ENCODE measurements at regions not wholly inside any gene's neighbourhood (a gene's known extent, or its start where the extent isn't known, plus 50 kb on each side); places are given as distances from the start of the nearest gene placed in this dataset.

DNA sequence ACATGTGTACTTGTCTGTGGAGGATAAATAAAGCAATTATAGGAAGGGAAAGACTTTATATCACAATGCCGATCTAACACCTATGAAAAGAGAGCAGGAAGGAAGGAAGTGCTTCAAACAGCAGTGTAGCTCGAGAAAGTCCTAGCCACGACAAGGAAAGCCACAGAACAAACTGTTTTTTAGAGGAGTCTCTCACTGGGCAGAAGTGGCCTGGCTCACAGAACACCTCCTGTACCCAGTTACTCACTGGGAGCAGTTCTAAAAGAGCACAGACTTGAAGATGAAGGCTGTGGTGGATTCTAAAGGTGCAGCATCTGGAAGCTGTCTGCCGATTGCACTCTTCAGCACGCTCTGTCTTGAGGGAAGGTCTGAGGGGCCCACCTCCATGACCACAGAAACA lies 248.8 kb upstream of the ATP11B start:
- DNase-seq (ENCODE audit: low read depth in 2 of 3, low spot score in 1 of 3): no peak

DNA sequence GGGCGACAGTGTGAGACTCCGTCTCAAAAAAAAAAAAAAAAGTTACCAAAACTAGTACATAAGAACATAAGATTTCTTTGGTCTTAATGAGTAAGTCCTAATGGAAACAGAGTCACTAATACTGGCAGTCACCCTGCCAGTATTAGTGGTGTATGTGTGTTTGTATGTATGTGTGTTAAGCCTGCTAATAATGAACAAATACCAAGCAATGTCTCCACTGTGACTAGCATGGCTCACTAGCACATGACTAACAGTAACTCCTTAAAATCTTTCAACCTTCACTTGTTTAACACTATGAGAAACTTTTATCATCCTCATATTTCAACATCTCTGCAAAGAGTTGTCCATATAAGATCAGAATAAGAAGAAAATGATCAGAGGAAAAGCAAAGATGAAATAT lies 231.0 kb upstream of the ATP11B start:
- DNase-seq (ENCODE audit: low read depth in 2 of 3, low spot score in 1 of 3): no peak

DNA sequence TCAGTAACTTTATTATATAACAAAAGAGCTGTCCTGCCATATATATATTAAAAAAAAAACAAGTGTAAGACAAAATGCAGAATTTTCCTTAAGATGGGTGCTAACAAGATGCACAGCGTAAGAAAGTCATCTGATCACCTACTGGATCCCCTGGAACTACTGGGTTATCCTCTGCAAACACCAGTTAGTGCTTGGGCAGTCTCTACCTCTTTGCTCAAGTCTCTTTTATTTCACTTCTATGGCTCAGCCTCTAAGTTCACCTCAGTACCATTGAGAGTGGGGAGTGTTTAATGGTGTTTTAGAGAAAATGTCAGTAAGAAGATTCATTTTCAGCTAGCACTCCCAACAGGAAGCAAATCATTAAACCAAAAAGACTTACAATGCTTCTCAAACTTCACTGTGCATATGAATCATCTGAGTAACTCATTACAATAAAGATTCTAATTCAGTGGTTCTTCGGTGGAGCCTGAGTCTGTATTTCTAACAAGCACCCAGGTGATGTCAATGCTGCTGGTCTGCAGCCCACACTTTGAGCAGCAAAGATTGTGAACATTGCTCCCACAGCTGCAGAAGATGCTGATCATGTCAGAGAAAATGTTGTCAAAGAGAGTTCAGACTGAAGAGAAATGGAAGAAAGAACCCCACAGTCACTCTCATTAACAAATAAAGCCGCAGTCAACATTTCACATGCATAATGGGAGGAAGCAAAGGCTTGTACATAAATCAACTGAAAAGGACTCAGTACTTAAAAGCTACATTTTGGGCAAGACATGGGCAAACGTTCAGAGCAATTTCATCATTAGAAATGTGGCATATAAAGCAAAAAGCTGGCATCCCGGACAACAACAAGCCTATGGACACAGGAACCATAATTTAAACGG lies 227.1 kb upstream of the ATP11B start:
- DNase-seq (ENCODE audit: low read depth in 2 of 3, low spot score in 1 of 3): no peak

DNA sequence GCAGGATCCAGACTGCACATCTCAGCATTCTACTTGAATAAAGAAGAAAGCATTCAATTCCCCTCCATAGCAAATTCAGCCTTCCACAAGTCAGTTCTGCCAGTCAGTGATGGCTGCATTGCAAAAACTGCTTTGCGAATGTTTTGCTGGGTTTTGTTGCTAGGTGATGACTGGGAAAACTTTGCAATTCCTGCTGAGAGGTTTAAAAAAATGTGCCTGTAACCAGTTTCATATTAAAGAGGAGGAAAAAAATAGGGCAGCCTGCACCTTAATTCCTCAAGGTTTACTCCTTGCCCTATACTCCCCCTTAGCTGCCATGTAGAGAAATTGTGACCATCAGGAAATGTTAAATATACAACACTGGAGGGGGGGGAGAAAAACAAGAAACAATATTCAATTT lies 225.6 kb upstream of the ATP11B start:
- no peak for DNase-seq (ENCODE audit: low read depth in 2 of 3, low spot score in 1 of 3)

DNA sequence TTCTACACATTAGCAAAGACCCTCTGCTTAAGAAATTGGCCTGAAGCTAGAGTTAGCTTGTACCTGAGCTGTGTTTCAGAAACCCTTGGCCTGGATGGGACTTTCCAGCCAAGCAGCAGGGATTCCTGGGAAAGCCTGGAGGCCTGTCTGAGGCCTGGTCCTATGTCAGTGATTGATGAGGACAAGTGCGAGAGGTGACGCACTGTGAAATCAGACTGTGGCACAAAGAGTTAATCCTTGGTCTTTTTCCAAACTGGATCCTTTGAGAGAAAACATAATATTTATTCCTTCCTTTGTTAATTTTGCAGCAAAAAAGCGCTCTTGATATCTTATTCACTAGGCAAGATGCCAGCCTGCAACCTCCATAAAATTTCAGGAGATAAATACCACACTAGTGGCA lies 225.0 kb upstream of the ATP11B start:
- no peak for DNase-seq (ENCODE audit: low read depth in 2 of 3, low spot score in 1 of 3)

DNA sequence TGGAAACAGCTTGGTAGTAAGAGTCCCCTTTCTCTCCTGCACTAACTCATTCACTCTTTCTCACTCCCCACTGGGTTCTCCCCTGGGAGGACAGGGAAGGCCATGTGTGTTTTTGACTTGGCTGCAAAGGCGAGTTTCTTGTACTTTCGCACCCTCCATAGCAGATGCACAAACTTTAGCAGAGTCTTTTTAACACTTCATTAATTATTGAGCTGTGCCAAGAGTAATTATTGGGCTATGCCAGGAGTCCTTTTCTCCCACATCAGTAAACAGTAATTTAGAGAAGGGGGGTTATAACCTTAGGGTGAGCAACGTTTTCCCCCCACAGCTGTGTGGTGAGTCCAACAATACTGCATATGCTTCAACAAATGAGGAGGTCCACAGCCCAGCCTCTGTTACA lies 224.4 kb upstream of the ATP11B start:
- DNase-seq (ENCODE audit: low read depth in 2 of 3, low spot score in 1 of 3): no peak

DNA sequence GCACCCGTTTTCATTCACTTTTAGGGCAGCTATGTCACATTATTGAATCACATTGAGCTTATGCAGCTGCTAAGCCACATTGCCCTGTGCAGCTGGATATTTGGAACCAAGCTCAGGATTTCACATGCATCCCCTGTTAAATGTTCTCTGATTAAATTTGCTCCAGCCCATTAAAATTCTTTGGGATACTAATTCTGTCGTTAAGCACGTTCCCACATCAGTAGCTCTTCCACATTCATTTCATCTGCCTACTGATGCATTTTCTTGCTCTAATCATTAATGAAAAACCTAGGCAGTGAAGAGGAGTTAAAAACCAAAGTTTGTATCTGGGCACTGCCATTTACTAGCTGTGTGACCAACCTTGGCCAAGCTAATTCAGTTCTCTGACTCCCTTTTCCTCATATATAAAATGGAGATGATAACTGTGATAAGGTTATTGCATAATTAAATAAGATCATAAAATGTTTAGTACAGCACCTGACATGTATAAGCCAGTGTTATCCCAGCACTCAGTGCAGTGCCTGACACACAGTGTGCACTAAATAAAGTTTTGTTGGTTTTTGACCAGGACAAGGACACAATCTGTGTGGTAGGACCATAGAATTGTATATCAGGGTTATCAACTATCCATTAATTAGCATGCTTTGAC lies 222.2 kb upstream of the ATP11B start:
- no peak for DNase-seq (ENCODE audit: low read depth in 2 of 3, low spot score in 1 of 3)

DNA sequence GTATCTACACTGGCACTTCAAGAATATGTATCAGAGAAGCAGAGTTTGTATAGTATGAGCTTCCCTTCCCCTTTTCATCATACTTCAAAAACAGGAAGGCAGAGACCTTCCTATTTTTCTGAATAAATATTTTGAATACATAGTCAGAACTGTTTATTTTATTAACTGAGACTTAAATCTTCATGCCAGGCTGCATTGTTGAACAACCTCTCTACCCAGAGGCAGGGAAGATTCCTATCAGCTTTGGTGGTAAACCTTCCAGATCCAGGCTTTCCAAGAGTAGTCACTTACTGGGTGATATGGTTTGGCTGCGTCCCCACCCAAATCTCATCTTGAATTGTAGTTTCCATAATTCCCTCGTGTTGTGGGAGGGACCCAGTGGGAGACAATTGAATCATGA lies 217.4 kb upstream of the ATP11B start:
- DNase-seq (ENCODE audit: low read depth in 2 of 3, low spot score in 1 of 3): no peak

DNA sequence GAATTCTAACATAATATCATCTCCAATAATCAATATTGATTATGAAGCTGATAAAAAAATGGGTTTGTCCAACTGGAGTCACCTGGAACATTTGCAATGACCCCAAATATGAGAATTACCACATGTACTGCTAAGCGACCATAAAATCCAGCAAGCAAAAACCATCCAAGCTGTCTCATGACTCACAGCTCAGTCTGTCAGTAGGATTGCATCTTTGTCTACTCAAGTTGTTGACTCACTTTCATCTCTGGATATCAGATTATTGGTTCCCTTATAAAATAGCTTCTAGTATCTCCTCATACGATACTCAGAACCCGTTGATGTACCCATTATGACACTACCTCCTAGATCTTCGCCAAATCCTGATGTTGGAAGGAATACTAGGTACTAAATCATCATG lies 209.8 kb upstream of the ATP11B start:
- DNase-seq (ENCODE audit: low read depth in 2 of 3, low spot score in 1 of 3): no peak

DNA sequence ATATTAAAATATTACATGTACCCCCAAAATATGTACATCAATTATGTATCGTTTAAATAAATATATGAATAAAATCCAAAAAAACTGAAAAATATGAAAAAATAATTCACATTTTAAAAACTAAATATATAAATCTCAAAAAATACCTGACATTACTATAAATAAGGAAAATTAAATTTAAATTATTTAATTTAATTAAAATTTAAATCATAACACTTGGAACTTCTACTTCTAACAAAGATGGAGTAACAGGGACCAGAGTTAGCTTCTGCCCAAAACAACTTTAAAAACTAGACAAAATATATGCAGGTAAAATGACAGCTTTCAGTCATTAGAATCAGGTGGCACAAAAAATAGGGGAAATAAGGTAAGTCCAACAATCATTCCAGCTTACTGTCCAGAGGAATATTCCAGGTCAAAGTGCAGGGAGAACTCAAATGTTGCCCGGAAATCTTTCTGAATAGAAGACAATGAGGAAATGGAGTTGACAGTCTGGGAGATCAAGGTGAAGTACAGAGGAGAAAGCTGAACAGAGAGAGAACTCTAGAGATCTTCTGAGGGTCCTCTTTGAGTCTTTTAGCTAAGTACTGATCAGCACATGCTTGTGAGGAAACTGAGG lies 207.7 kb upstream of the ATP11B start:
- DNase-seq (ENCODE audit: low read depth in 2 of 3, low spot score in 1 of 3): no peak

DNA sequence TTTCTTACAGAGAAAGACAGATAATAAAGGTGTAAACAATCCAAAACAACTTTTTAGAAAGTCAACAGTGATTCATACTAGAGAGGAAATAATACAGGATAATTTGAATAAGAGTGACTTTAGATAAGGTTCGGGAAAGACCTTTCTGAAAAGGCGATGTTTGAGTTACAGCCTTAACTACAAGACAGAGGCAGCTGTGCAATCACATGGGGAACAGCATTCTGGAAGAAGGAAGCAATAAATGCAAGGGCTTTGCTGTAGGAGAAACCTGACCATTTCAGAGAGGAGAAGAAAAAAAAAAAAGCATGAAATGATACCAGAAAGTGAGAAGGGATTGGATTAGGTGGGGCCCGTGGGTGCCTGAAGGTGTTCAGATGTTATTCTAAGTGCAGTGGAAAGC lies 200.6 kb upstream of the ATP11B start:
- DNase-seq (ENCODE audit: low read depth in 2 of 3, low spot score in 1 of 3): no peak

DNA sequence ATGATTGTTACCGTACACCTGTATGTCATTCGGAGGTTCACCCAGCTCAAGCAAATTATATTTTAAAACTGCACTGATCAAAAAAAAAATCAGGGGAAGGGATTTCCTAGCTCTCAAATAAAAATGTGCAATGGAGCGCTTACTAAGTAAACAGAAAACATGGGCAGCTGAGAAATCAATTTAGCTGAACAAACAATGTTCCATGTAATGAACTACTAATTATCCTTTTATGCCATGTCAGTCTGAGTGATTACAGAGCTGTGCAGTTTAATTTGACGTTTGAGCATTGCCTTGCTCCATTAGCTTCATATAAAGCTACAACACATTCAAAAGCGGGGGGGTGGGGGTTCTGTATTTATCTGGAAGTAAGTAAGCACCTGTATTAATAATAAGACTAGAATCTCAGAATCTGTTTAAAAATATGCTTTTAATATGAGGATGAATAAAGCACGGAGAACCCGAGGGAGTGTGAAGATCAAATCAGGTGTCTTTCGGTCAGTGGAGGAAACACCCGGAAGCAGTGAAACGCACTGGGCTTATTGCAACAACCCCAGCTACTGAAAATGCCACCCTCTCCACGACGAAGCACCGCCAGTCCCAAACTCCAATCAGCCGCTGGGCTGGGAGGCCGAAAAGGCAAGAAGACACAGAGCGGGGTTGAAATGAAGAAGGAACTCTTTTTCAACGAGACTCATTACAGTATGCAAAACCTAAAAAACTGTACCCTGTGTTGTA lies 196.5 kb upstream of the ATP11B start:
- no peak for DNase-seq (ENCODE audit: low read depth in 2 of 3, low spot score in 1 of 3)

DNA sequence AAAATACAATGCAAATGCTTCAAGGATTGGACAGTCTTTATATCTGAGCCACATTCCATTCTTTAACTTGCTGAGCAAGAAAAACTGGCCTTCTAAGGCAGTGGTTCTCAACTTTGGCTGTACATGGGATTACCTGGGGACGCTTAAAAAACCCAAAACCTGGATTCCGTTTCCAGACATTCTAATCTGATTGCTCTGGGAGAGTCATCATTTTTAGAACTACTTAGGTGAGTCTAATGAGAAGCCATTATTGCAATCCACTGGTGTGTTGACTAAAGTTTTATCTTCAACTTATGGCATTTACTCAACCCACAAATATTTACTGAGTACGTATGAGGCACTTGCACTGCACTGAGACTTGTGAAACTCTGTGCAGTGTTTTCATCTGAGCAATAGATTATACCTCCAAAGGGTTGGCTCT lies 195.7 kb upstream of the ATP11B start:
- no peak for DNase-seq (ENCODE audit: low read depth in 2 of 3, low spot score in 1 of 3)

DNA sequence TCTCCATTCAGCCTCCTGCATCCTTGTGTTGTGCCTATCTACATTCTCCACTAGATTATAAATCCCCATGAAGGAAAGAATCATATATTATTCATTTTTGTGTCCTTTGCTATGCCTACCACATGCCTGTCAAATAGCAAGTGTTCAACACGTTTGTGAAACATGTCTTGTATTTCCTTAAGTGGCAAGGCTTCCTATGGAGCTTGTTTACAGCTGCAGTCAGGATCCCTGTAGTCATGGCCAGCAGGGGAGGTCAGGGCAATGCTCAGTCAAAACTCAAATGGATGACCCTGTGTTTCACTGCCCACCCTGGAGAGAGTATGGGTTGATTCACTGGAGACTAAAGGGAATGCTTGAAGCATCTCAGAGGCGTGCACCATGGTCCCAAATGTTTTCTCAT lies 191.7 kb upstream of the ATP11B start:
- no peak for DNase-seq (ENCODE audit: low read depth in 2 of 3, low spot score in 1 of 3)

DNA sequence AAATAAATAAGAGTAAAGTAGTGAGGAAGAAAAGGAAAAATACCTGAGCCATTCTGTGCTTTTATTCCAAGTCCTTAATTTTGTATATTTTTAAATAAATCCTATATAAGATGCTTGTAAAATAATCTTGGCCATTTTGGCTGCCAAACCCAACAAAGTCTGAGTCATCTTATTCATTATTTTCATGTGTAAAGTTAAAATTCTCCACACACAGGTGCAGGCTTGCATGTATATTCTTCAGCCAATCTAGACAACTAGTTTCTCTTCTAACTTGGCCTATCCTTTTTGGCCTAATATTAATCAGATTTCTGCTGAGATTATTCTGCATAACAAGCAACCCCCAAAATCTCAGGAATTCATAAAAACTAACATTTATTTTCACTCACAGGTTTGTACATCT lies 189.8 kb upstream of the ATP11B start:
- DNase-seq (ENCODE audit: low read depth in 2 of 3, low spot score in 1 of 3): no peak

DNA sequence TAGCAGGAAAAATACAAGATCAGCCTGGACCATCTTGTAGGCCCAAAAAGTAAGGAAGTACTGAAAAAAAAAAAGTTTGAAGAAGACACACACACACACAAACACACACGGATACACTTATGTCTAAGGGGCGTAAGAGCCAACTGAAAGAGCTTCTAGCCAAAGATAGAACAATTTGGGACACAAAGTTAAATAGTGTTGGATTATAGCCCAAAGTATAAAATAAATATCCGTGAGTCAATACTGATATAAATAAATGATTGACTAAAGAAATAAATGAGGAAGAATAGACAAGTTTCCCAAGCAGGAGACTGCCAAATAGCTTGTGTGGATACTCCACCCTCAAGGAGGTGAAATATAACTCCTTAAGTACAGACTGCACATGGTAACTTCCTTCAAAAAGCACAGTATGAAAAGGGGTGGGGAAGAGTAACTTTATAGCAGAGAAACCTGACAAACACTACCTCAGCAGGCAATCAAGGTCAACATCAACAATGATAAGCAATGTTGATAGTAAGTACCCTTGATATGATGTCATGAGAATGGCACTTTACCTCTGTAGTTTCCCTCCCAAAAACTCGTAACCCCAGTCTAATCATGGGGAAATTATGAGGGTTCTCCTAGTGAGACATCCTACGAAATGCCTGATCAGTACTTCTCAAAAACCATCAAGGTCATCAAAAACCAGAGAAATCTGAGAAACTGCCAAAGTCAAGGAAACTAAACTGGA lies 187.3 kb upstream of the ATP11B start:
- no peak for DNase-seq (ENCODE audit: low read depth in 2 of 3, low spot score in 1 of 3)

DNA sequence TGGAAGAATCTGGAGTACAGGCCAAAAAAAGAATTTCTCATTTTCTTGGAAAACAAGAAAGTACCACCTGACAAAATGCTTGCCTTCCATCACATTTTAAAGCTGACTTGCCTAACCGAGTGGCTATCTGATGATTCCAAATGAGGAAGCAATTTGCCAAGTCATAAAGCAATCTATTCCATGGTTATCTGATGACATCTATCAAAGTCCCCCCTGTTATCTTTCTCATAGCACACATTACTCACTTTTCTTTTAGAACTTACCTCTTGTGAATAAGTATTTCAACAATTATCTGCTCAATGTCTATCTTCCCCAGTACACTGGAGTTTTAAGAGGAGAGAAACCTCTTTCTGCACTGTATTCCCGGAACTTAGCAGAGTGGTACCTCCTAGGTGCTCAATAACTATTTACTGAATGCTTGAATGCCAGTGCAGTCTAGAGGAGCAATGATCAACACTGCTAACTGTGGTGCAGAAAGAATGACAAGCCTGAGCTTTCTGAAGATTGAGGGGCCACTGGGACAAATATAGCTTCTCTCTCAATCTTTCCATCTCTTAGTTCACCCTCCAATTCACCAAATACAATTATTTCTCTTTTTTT lies 186.3 kb upstream of the ATP11B start:
- no peak for DNase-seq (ENCODE audit: low read depth in 2 of 3, low spot score in 1 of 3)

DNA sequence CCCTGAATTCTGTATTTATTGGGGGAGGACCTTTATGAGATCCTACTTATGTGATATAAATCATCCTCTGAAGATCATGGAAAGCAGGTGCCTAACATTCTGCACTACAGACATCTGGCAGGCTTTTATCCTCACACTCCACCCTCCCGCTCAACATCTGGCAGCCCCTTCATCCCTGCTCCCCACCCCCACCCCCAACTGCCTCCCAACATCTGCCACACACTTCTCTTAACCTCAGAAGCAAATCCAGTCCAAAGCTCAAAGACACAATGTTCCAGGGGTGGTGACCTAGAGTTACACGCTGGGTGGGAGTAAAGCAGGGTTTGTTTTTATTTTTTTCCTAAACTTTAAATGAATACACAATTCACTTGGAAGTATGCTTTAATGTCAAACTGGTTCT lies 184.5 kb upstream of the ATP11B start:
- no peak for DNase-seq (ENCODE audit: low read depth in 2 of 3, low spot score in 1 of 3)

DNA sequence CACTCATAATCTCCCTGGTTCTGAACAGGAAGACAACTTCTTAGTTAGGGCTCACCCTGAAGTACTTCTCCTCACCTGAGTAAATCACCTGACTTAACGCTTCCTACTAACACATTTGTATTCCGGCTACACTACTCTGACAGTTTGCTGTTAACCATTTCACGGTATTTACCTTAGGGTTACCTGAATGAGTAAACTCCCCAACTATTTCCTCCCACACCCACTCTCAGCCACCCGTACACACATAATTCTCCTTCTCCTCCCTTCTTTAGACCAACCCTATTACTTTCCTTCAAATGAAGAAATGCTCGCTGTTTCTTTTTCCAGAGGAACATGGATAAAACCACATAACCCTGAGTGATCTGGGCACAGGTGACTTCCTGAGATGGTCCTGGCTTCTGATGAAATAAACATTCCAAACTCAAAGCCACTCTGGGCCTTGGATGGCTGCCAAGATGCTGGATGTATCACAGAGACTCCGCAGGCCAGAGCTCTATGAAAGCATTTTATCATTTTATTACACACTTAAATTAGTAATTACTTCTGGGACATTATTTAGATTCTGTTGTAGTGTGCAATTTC lies 183.6 kb upstream of the ATP11B start:
- no peak for DNase-seq (ENCODE audit: low read depth in 2 of 3, low spot score in 1 of 3)

DNA sequence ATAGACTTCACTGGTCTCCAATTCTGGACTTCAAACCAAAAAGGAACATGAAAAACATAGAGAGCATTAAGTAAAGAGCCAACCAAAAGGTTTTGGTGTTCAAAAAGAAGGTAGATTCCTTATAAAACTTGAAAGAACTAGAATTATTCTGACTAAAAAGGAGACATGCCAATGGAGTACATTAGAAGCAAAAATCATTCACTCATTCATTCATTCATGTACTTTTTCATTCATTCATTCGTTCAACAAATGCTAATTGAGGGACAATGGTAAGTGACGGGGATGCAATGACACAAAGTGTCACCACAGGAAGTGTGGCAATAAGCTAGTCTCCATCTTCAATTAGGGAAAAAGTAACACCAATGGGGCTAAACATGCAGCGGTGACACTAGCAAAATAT lies 181.0 kb upstream of the ATP11B start:
- DNase-seq (ENCODE audit: low read depth in 2 of 3, low spot score in 1 of 3): no peak

Measured in stimulated activated CD4-positive, alpha-beta T cell treated with anti-CD3 and anti-CD28 coated beads, Interleukin-12 subunit alpha, Interleukin-12 subunit beta, amount 100 ng/mL, for 48 hours (primary cell).